ENCODE measurements at regions not wholly inside any gene's neighbourhood (a gene's known extent, or its start where the extent isn't known, plus 50 kb on each side); places are given as distances from the start of the nearest gene placed in this dataset.

- TF ChIP-seq CTCF (IDR thresholded peaks at IDR 0.05): no peak
- TF ChIP-seq POLR2A (IDR thresholded peaks at IDR 0.05): no peak
- no peak for TF ChIP-seq POLR2AphosphoS5 (IDR thresholded peaks at IDR 0.05)
- no peak for TF ChIP-seq EP300 (IDR thresholded peaks at IDR 0.05; ENCODE audit: low read depth)
Observed at GRCh38 chr6:134725590-134725989, 224.3 kb downstream of the ALDH8A1 start.

Data from transverse colon (tissue), 4 donors.